Activated naive CD4-positive, alpha-beta T cell treated with anti-CD3 and anti-CD28 coated beads for 36 hours (primary cell): ENCODE measurements at regions not wholly inside any gene's neighbourhood (a gene's known extent, or its start where the extent isn't known, plus 50 kb on each side); places are given as distances from the start of the nearest gene placed in this dataset.
"Not testable (repeated sequence)": the region's sequence is repeated elsewhere in the genome, so short reads cannot be mapped to it uniquely, and the experiment has no call there.

Experiments used
- CTCF ChIA-PET: fragments of 350-600 bp; sonication (Branson Sonifier 250); formaldehyde crosslinking; loops from one replicate; lab custom pipeline; 2021; ENCODE audit warnings: antibody characterized with exemption; lab: Charles Lee
- DNase-seq: peaks from one replicate; pipeline ENCODE4 v3.0.0-alpha.2; 2020
- H3K27ac Mint-ChIP-seq: one replicate; pipeline ENCODE4 v1.8.0; 2021; ENCODE audit warnings: mild to moderate bottlenecking, mixed read lengths
- H3K27me3 Mint-ChIP-seq: one replicate; pipeline ENCODE4 v1.8.0; 2021; ENCODE audit warnings: low read depth, mixed read lengths
- H3K36me3 Mint-ChIP-seq: one replicate; pipeline ENCODE4 v1.8.0; 2021; ENCODE audit warnings: low read depth, mixed read lengths
- H3K4me1 Mint-ChIP-seq: one replicate; pipeline ENCODE4 v1.8.0; 2021; ENCODE audit warnings: low read depth, mixed read lengths
- H3K4me3 Mint-ChIP-seq: one replicate; pipeline ENCODE4 v1.8.0; 2021; ENCODE audit warnings: mild to moderate bottlenecking, moderate library complexity, mixed read lengths
- H3K9me3 Mint-ChIP-seq: one replicate; pipeline ENCODE4 v1.8.0; 2021; ENCODE audit warnings: mixed read lengths
- intact Hi-C: fragments of 100-400 bp; cut with micrococcal nuclease; formaldehyde crosslinking; loops from one replicate; pipeline ENCODE4 v1.15.1; 2023

GRCh38 chr10:8412541-8412940, 358.1 kb downstream of the GATA3 start:
- intact Hi-C loops = no loop called here
- Mint-ChIP-seq H3K36me3 (no peaks in the 10 kb centered on the region), H3K27me3 (no peaks in the 10 kb centered on the region), H3K27ac (no peak overlapping the region), H3K4me1 (peaks cover 8% of the 10 kb centered on the region), H3K4me3 (no peak overlapping the region), H3K9me3 (peaks cover 4% of the 10 kb centered on the region)
- no peak for DNase-seq
- CTCF ChIA-PET = interaction anchor here (0.6 to 1.3 kb wide), 2 partner anchors 10 to 75 kb away, joined by 3 to 4 read pairs; no protein-coding TSS in a partner anchor

DNA sequence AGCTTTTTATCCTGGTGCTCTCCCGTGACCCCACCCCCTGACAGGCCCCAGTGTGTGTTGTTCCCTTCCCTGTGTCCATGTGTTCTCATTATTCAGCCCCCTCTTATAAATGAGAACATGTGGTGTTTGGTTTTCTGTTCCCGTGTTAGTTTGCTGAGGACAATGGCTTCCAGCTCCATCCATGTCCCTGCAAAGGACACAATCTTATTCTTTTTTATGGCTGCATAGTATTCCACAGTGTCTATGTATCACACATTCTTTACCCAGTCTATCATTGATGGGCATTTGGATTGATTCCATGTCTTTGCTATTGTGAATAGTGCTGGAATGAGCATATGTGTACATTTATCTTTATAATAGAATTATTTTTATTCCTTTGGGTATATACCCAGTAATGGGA, 360.5 kb downstream of the GATA3 start:
- DNase-seq, H3K4me3 Mint-ChIP-seq, H3K27me3 Mint-ChIP-seq, H3K36me3 Mint-ChIP-seq, H3K4me1 Mint-ChIP-seq, H3K27ac Mint-ChIP-seq, CTCF ChIA-PET, intact Hi-C loops, H3K9me3 Mint-ChIP-seq: not testable (repeated sequence)

DNA sequence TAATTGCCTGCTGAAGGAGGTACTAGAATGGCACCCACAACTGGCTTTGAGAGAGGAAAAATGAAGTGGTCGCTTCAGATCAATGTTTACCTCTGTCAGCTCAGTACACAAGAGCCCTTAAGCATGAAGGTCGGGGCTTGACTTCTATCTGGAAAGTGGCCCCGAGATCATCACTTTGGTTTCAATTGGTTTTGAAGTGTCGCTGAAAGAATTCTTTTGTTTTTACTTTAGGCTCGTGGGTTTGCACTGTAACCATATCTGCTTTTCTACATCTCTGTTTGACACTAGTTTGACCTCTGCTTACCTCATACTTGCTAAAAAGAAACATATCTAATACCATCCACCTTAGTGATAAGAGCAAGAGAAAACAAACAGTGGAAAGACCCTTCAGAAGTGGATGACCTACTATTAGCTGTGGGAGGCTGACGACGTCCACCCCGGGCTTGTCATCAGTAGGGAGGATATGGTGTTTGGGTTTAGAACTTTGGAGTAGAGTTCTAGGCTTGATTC, 361.8 kb downstream of the GATA3 start:
- Mint-ChIP-seq H3K9me3 (peaks cover 4% of the 10 kb centered on the region), H3K4me1 (peaks cover 8% of the 10 kb centered on the region), H3K4me3 (no peak overlapping the region), H3K27me3 (no peaks in the 10 kb centered on the region), H3K27ac (no peak overlapping the region), H3K36me3 (no peaks in the 10 kb centered on the region)
- intact Hi-C loops = no loop called here
- CTCF ChIA-PET = no interaction called here
- no peak for DNase-seq

DNA sequence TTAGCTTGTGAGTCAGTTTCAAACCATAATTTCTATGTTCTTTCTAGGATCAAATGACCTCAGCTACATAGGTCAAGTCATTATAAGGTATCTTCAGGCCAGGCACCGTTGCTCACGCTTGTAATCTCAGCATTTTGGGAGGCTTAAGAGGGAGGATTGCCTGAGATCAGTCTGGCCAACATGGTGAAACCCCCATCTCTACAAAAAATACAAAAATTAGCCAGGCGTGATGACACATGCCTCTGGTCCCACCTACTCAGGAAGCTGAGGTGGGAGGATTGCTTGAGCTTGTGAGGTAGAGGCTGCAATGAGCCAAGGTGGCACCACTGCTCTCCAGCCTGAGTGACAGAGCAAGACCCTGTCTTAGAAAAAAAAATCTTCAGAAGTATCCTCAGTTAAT, 362.3 kb downstream of the GATA3 start:
- Mint-ChIP-seq H3K4me1 (peaks cover 8% of the 10 kb centered on the region), H3K4me3 (no peak overlapping the region), H3K9me3 (peaks cover 4% of the 10 kb centered on the region), H3K27ac (no peak overlapping the region), H3K27me3 (no peaks in the 10 kb centered on the region), H3K36me3 (no peaks in the 10 kb centered on the region)
- DNase-seq = no peak
- intact Hi-C loops = no loop called here
- CTCF ChIA-PET = interaction anchor here (0.6 kb wide), 1 partner anchor 11 kb away, joined by 3 read pairs; no protein-coding TSS in a partner anchor

GRCh38 chr10:8417631-8418030, 363.1 kb downstream of the GATA3 start:
- no peak overlapping the region for H3K4me3 Mint-ChIP-seq
- no peak for DNase-seq
- H3K9me3 Mint-ChIP-seq = peaks cover 4% of the 10 kb centered on the region
- no peak overlapping the region for H3K27ac Mint-ChIP-seq
- intact Hi-C loops = no loop called here
- no peaks in the 10 kb centered on the region for H3K27me3 Mint-ChIP-seq
- H3K36me3 Mint-ChIP-seq = no peaks in the 10 kb centered on the region
- CTCF ChIA-PET = interaction anchor here (0.6 kb wide), 1 partner anchor 10 kb away, joined by 3 read pairs; no protein-coding TSS in a partner anchor
- peaks cover 8% of the 10 kb centered on the region for H3K4me1 Mint-ChIP-seq

DNA sequence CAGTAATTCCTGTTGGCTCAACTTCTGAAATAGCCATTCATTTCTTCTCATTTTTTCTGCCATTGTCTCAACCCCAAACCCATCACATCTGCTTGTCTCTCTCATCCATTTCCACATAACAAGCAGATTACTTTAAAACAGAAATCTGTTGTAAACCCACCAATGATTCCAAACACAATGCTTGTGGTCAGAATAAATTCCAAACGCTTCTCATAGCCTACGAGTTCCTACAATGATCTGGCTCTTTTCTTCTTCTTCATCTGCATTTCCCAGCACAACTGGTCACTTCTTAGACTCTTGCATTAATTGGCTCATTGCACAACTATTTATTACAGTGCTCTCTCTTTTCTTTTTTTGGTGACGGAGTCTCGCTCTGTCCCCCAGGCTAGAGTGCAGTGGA, 364.1 kb downstream of the GATA3 start:
- Mint-ChIP-seq H3K27ac (no peak overlapping the region), H3K4me1 (peaks cover 8% of the 10 kb centered on the region), H3K27me3 (no peaks in the 10 kb centered on the region), H3K36me3 (no peaks in the 10 kb centered on the region), H3K9me3 (peaks cover 4% of the 10 kb centered on the region), H3K4me3 (no peak overlapping the region)
- intact Hi-C loops = no loop called here
- no peak for DNase-seq
- CTCF ChIA-PET = no interaction called here

GRCh38 chr10:8420182-8420581, 365.7 kb downstream of the GATA3 start:
- no peaks in the 10 kb centered on the region for H3K27me3 Mint-ChIP-seq
- H3K27ac Mint-ChIP-seq = no peak overlapping the region
- CTCF ChIA-PET = no interaction called here

GRCh38 chr10:8424555-8425211, 370.2 kb downstream of the GATA3 start:
- intact Hi-C loops = no loop called here
- no peaks in the 10 kb centered on the region for H3K36me3 Mint-ChIP-seq
- H3K4me3 Mint-ChIP-seq = no peak overlapping the region
- CTCF ChIA-PET = no interaction called here
- H3K27me3 Mint-ChIP-seq = no peaks in the 10 kb centered on the region
- peak; percentile 19 for DNase-seq
- H3K9me3 Mint-ChIP-seq = no peaks in the 10 kb centered on the region
- H3K27ac Mint-ChIP-seq = no peak overlapping the region
- peaks cover 10% of the 10 kb centered on the region for H3K4me1 Mint-ChIP-seq

More at GRCh38 chr10:8420182-8420581, 365.7 kb downstream of the GATA3 start:
- no peak for DNase-seq
- Mint-ChIP-seq H3K4me3 (no peak overlapping the region), H3K36me3 (no peaks in the 10 kb centered on the region), H3K9me3 (no peaks in the 10 kb centered on the region), H3K4me1 (peaks cover 15% of the 10 kb centered on the region)
- intact Hi-C loops = no loop called here

DNA sequence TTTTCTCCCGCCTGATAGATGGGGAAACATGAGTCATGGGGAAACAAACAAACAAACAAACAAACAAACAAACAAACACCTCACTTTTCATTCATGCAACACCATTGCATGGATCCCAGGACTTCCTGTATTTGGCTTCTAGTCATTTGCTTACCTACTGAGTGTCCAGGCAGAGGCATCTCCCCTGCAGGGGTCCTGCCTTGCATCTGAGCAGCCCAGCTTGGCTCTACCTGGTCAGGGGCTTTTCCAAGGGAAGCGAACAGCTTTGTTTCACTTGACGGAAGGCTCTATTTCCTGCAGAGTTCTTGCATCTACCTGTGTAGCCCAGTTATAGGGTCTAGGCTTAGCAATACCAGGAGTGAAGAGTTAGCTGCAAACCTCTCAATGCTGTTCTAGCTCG, 374.2 kb downstream of the GATA3 start:
- Mint-ChIP-seq H3K27ac (no peak overlapping the region), H3K4me3 (no peak overlapping the region), H3K36me3 (no peaks in the 10 kb centered on the region), H3K9me3 (no peaks in the 10 kb centered on the region), H3K4me1 (peaks cover 10% of the 10 kb centered on the region), H3K27me3 (no peaks in the 10 kb centered on the region)
- DNase-seq = no peak
- intact Hi-C loops = no loop called here
- CTCF ChIA-PET = interaction anchor here (0.6 kb wide), 1 partner anchor 108 kb away, joined by 3 read pairs; no protein-coding TSS in a partner anchor

DNA sequence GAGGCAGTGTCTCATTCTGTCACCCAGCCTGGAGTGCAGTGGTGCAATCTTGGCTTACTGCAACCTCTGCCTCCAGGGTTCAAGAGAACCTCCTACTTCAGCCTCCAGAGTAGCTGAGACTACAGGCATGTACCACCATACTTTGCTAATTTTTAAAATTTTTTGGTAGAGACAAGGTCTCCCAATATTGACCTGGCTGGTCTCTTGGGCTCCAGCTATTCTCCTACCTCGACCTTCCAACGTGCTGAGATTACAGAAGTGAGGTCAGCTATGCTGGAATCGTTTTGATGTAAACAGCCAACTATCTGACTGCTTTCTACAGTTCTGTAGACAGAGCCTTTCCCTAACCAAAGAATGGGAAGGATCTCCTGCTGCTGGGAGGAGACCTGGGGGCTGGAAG, 375.8 kb downstream of the GATA3 start:
- no peaks in the 10 kb centered on the region for H3K9me3 Mint-ChIP-seq
- no peak overlapping the region for H3K27ac Mint-ChIP-seq
- CTCF ChIA-PET = interaction anchor here (1.6 kb wide), 1 partner anchor 15 kb away, joined by 3 read pairs; no protein-coding TSS in a partner anchor
- H3K4me3 Mint-ChIP-seq = no peak overlapping the region
- H3K4me1 Mint-ChIP-seq = peaks cover 1% of the 10 kb centered on the region
- no peak for DNase-seq
- no peaks in the 10 kb centered on the region for H3K27me3 Mint-ChIP-seq
- no peaks in the 10 kb centered on the region for H3K36me3 Mint-ChIP-seq
- intact Hi-C loops = no loop called here

GRCh38 chr10:8431511-8431910, 377.0 kb downstream of the GATA3 start:
- CTCF ChIA-PET = interaction anchor here (0.6 to 1.6 kb wide), 5 partner anchors 9 to 1410 kb away, joined by 3 read pairs; no protein-coding TSS in a partner anchor
- Mint-ChIP-seq H3K27me3 (no peaks in the 10 kb centered on the region), H3K4me3 (no peak overlapping the region), H3K36me3 (no peaks in the 10 kb centered on the region), H3K9me3 (no peaks in the 10 kb centered on the region), H3K4me1 (no peaks in the 10 kb centered on the region), H3K27ac (no peak overlapping the region)
- no peak for DNase-seq
- intact Hi-C loops = no loop called here

DNA sequence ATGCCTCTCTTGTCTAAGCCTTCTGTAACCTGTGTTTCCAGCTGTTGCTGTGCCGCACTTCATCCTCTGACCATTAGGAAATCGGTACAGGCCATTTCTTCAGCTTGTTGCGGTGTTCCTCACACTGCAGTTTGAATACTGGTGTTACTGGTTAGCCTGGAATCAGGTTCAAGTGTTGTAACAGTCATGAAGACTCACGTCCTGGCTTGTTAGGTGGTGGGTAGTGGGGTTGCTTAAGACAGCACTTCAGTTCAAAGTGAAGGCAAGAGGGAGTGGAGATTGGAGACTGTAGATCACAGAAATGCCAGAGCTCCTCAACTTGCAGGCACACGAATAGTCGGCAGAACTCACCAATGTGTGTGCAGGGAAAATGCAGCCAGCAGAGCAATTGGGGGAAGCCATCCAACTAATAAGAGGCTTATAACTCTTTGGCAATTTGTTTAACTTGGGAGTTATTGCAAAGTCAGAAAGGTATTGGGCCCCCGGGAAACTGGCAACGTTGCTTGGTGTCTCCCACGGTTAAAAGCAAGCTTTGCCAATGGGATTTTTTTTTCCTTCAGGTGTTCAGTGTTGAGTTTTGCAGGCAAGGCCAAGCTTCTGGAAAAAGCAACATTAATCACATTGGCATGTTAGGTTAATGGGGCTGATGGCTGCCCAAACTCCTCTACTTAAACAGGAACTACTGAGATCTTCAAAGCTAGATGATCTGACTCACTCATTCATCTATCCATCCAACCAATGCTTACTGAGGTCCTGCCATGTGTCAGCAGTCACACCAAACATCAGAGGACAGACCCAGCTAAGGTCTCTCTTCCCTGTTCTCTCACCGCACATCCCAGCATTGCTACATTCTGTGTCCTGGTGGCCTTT, 380.9 kb downstream of the GATA3 start:
- no peak overlapping the region for H3K27ac Mint-ChIP-seq
- no peaks in the 10 kb centered on the region for H3K27me3 Mint-ChIP-seq
- no peak for DNase-seq
- H3K36me3 Mint-ChIP-seq = no peaks in the 10 kb centered on the region
- no peak overlapping the region for H3K4me3 Mint-ChIP-seq
- CTCF ChIA-PET = interaction anchor here (0.9 to 1.9 kb wide), 3 partner anchors 9 to 15 kb away, joined by 3 to 4 read pairs (median 4); no protein-coding TSS in a partner anchor
- peaks cover 23% of the 10 kb centered on the region for H3K4me1 Mint-ChIP-seq
- H3K9me3 Mint-ChIP-seq = no peaks in the 10 kb centered on the region
- intact Hi-C loops = no loop called here
